Kidney epithelial cell (primary cell): ENCODE measurements at regions not wholly inside any gene's neighbourhood (a gene's known extent, or its start where the extent isn't known, plus 50 kb on each side); places are given as distances from the start of the nearest gene placed in this dataset.

Experiments used
- DNase-seq: peaks from one replicate; pipeline ENCODE4 v3.0.0-alpha.2; 2010; ENCODE audit warnings: low read depth
- H3K27me3 ChIP-seq: 2 replicates; pipeline ENCODE4 v1.6.0; 2011; ENCODE audit warnings: low read length; ENCODE audit not compliant: control insufficient read depth, insufficient read depth
- H3K36me3 ChIP-seq: 2 replicates; pipeline ENCODE4 v1.5.1; 2011; ENCODE audit warnings: low read length; ENCODE audit not compliant: control insufficient read depth, insufficient read depth
- H3K4me3 ChIP-seq: 2 replicates; pipeline ENCODE4 v1.5.1; 2011; ENCODE audit warnings: low read depth, mild to moderate bottlenecking, control low read depth, low read length
- TF ChIP-seq, protein P1 (sequence below): IDR thresholded peaks from 2 replicates; pipeline ENCODE4 v1.5.1; 2011; ENCODE audit warnings: mild to moderate bottlenecking, moderate library complexity, low read length, control low read depth, inconsistent platforms; ENCODE audit not compliant: insufficient read depth, poor library complexity, severe bottlenecking

DNA sequence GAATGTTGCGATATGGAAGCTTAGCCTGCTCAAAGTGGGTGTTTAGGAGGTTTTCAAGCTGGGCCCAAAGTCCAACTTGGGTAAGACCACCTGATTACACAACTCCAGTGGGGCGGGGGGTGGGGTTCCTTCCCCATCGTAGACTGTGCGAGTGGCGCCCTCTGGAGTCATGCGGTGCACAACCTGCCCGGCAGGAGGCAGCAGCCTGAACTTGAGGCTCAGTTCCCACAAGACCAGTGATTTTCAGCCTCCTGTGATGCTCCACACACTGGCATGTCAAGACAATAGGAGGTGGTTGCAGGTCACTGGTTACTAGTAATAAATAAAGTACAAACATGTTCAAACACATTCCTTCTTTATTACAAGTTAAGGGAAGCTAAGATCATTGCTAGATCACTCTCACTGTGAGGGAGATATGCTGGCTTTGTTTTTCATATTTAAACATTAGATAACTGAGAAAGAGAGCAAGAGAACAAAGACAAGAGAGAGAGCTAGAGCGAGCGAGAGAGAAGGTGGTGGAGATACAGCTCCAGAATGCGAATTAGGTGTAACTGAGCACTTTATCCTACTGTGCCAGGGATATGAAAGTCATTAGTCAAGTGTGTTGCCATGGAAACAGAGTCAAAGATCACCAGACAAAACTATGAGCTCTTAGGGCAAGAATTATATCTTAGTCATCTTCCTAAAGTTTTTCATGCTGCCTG is 97.4 kb upstream of the BMPER start:
- H3K36me3 ChIP-seq, result no peaks in the 10 kb centered on the region
- no peaks in the 10 kb centered on the region for H3K27me3 ChIP-seq
- TF ChIP-seq, protein P1, sequence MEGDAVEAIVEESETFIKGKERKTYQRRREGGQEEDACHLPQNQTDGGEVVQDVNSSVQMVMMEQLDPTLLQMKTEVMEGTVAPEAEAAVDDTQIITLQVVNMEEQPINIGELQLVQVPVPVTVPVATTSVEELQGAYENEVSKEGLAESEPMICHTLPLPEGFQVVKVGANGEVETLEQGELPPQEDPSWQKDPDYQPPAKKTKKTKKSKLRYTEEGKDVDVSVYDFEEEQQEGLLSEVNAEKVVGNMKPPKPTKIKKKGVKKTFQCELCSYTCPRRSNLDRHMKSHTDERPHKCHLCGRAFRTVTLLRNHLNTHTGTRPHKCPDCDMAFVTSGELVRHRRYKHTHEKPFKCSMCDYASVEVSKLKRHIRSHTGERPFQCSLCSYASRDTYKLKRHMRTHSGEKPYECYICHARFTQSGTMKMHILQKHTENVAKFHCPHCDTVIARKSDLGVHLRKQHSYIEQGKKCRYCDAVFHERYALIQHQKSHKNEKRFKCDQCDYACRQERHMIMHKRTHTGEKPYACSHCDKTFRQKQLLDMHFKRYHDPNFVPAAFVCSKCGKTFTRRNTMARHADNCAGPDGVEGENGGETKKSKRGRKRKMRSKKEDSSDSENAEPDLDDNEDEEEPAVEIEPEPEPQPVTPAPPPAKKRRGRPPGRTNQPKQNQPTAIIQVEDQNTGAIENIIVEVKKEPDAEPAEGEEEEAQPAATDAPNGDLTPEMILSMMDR, result peak; percentile 82
- no peak overlapping the region for H3K4me3 ChIP-seq
- peak; percentile 79 for DNase-seq

GRCh38 chr7:33809228-33809627 is 96.1 kb upstream of the BMPER start:
- DNase-seq, result no peak
- TF ChIP-seq, protein P1, result no peak
- no peaks in the 10 kb centered on the region for H3K36me3 ChIP-seq
- no peak overlapping the region for H3K4me3 ChIP-seq
- H3K27me3 ChIP-seq, result no peaks in the 10 kb centered on the region

- no peaks in the 10 kb centered on the region for H3K36me3 ChIP-seq
- no peaks in the 10 kb centered on the region for H3K27me3 ChIP-seq
- no peak overlapping the region for H3K4me3 ChIP-seq
- DNase-seq, result no peak
- TF ChIP-seq, protein P1, result no peak
These were observed 95.0 kb upstream of the BMPER start for GRCh38 chr7:33810356-33810755.

DNA sequence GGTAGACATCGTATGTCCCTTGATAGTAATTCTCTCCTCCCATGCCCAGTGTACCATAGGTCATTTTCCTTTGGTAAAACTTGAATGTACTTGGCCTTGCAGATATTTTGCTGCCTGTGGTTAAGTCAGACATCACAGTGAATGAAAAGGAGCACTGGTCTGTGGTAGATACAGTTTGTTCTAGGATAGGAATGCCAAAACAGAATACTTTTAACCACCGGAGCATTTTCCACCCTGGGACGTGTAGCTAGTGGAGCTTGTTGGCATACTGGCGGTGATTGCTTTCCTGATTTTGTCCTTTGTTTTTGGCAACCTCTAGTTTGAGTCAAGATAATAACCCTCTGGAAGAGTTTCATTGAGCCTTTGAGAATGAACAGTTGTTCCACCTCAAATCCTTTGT is 92.0 kb upstream of the BMPER start:
- H3K27me3 ChIP-seq, result no peaks in the 10 kb centered on the region
- H3K36me3 ChIP-seq, result no peaks in the 10 kb centered on the region
- no peak for DNase-seq
- H3K4me3 ChIP-seq, result no peak overlapping the region
- TF ChIP-seq, protein P1, result no peak

DNA sequence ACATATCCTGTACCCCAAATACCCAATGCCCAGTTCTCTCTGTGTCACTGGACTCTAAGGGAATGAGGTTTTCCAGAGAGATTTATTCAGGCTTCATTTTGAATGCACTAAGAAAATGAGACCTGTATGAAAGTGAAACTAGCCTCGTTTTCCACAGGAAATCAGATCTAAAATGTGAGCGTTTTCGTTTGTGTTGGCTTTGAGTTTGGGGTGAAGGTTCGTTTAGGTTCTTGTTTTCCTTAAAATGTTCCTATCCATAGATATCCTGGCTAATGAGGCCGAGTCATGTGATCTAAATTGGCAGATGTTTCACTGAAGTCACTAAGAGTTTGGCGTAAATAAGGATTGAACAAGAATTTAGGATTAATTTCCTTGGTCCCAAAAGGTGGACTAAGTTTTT is 90.9 kb upstream of the BMPER start:
- Histone ChIP-seq H3K4me3 (no peak overlapping the region), H3K27me3 (no peaks in the 10 kb centered on the region), H3K36me3 (no peaks in the 10 kb centered on the region)
- TF ChIP-seq, protein P1, result no peak
- DNase-seq, result no peak

DNA sequence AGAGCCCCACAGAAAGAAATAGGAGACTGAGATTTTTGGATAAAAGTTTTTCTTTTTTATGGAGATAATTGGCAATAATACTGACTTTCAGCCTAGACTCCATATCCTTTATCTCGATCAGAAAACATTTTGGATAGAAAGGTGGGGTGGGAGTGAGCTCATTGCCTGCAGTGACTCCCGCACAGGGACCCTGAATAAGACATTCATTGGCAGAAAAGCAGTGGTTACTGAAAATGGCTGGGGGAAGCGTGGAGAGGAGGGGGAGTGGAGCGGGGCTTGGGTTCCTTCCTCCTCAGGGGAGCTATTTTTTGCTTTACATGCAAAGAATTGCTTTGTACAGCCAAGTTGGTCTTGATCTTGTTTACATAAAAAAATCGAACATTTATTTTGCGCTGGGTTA is 90.4 kb upstream of the BMPER start:
- Histone ChIP-seq H3K36me3 (no peaks in the 10 kb centered on the region), H3K4me3 (no peak overlapping the region), H3K27me3 (no peaks in the 10 kb centered on the region)
- DNase-seq, result no peak
- TF ChIP-seq, protein P1, result no peak
